ENCODE measurements at regions not wholly inside any gene's neighbourhood (a gene's known extent, or its start where the extent isn't known, plus 50 kb on each side); places are given as distances from the start of the nearest gene placed in this dataset.

GRCh38 chr7:83873459-83873858 is 224.5 kb upstream of the SEMA3E start:
- Histone ChIP-seq H3K4me1 (ENCODE audit: control insufficient read depth in 2 of 3, insufficient read depth in 2 of 3, low read depth in 1 of 3, low read length in 3 of 3) (no peaks in the 10 kb centered on the region), H3K9ac (ENCODE audit: low read length in 3 of 3) (no peak overlapping the region), H3K9me3 (ENCODE audit: control insufficient read depth in 2 of 3, insufficient read depth in 1 of 3, low read length in 3 of 3) (no peaks in the 10 kb centered on the region), H3K4me3 (ENCODE audit: low read length in 3 of 3) (no peak overlapping the region), H3K27me3 (ENCODE audit: control insufficient read depth, insufficient read depth, low read length) (no peaks in the 10 kb centered on the region), H3K36me3 (ENCODE audit: control insufficient read depth in 2 of 3, insufficient read depth in 3 of 3, low read length in 3 of 3) (no peaks in the 10 kb centered on the region), H3K27ac (ENCODE audit: low read depth in 2 of 2, low read length in 2 of 2) (no peak overlapping the region)
- DNase-seq: no peak
- no peak for TF ChIP-seq CTCF (IDR thresholded peaks at IDR 0.05; ENCODE audit: borderline replicate concordance, extremely low read depth, insufficient read depth)
- intact Hi-C loops (cut with DNase I): no loop called here
- FAIRE-seq: no peak

- TF ChIP-seq CTCF (IDR thresholded peaks at IDR 0.05; ENCODE audit: borderline replicate concordance, extremely low read depth, insufficient read depth): no peak
- FAIRE-seq (no peak), DNase-seq (no peak)
- Histone ChIP-seq H3K9ac (ENCODE audit: low read length in 3 of 3) (no peak overlapping the region), H3K27me3 (ENCODE audit: control insufficient read depth, insufficient read depth, low read length) (no peaks in the 10 kb centered on the region), H3K9me3 (ENCODE audit: control insufficient read depth in 2 of 3, insufficient read depth in 1 of 3, low read length in 3 of 3) (no peaks in the 10 kb centered on the region), H3K27ac (ENCODE audit: low read depth in 2 of 2, low read length in 2 of 2) (no peak overlapping the region), H3K4me3 (ENCODE audit: low read length in 3 of 3) (no peak overlapping the region), H3K36me3 (ENCODE audit: control insufficient read depth in 2 of 3, insufficient read depth in 3 of 3, low read length in 3 of 3) (no peaks in the 10 kb centered on the region), H3K4me1 (ENCODE audit: control insufficient read depth in 2 of 3, insufficient read depth in 2 of 3, low read depth in 1 of 3, low read length in 3 of 3) (no peaks in the 10 kb centered on the region)
- intact Hi-C loops (cut with DNase I): no loop called here
Observed at GRCh38 chr7:83872501-83872900, 223.6 kb upstream of the SEMA3E start.

- Histone ChIP-seq H3K9me3 (ENCODE audit: control insufficient read depth in 2 of 3, insufficient read depth in 1 of 3, low read length in 3 of 3) (no peaks in the 10 kb centered on the region), H3K9ac (ENCODE audit: low read length in 3 of 3) (no peak overlapping the region), H3K27ac (ENCODE audit: low read depth in 2 of 2, low read length in 2 of 2) (no peak overlapping the region), H3K4me1 (ENCODE audit: control insufficient read depth in 2 of 3, insufficient read depth in 2 of 3, low read depth in 1 of 3, low read length in 3 of 3) (no peaks in the 10 kb centered on the region), H3K27me3 (ENCODE audit: control insufficient read depth, insufficient read depth, low read length) (no peaks in the 10 kb centered on the region), H3K36me3 (ENCODE audit: control insufficient read depth in 2 of 3, insufficient read depth in 3 of 3, low read length in 3 of 3) (no peaks in the 10 kb centered on the region), H3K4me3 (ENCODE audit: low read length in 3 of 3) (no peak overlapping the region)
- FAIRE-seq: no peak
- TF ChIP-seq CTCF (IDR thresholded peaks at IDR 0.05; ENCODE audit: borderline replicate concordance, extremely low read depth, insufficient read depth): no peak
- intact Hi-C loops (cut with DNase I): no loop called here
- no peak for DNase-seq
Observed at GRCh38 chr7:83870515-83870914, 221.6 kb upstream of the SEMA3E start.

- intact Hi-C loops (cut with DNase I): no loop called here
- no peak for FAIRE-seq
- TF ChIP-seq CTCF (IDR thresholded peaks at IDR 0.05; ENCODE audit: borderline replicate concordance, extremely low read depth, insufficient read depth): no peak
- Histone ChIP-seq H3K9me3 (ENCODE audit: control insufficient read depth in 2 of 3, insufficient read depth in 1 of 3, low read length in 3 of 3) (no peaks in the 10 kb centered on the region), H3K9ac (ENCODE audit: low read length in 3 of 3) (no peak overlapping the region), H3K4me3 (ENCODE audit: low read length in 3 of 3) (no peak overlapping the region), H3K4me1 (ENCODE audit: control insufficient read depth in 2 of 3, insufficient read depth in 2 of 3, low read depth in 1 of 3, low read length in 3 of 3) (no peaks in the 10 kb centered on the region), H3K27me3 (ENCODE audit: control insufficient read depth, insufficient read depth, low read length) (no peaks in the 10 kb centered on the region), H3K27ac (ENCODE audit: low read depth in 2 of 2, low read length in 2 of 2) (no peak overlapping the region), H3K36me3 (ENCODE audit: control insufficient read depth in 2 of 3, insufficient read depth in 3 of 3, low read length in 3 of 3) (no peaks in the 10 kb centered on the region)
- DNase-seq: no peak
Observed at GRCh38 chr7:83866582-83866981, 217.6 kb upstream of the SEMA3E start.
